Brain microvascular endothelial cell (primary cell): ENCODE measurements at regions not wholly inside any gene's neighbourhood (a gene's known extent, or its start where the extent isn't known, plus 50 kb on each side); places are given as distances from the start of the nearest gene placed in this dataset.
A peak's percentile ranks its signal among the peaks of the same experiment; 100 is the strongest.

ENCODE experiments used
- DNase-seq: peaks from one replicate; pipeline ENCODE4 v3.0.0-alpha.2; 2020
- H3K27ac ChIP-seq: fragments of 250-450 bp; sonication (Bioruptor Pico); 2 replicates; pipeline ENCODE4 v1.5.1; 2020; ENCODE audit warnings: mild to moderate bottlenecking, moderate library complexity
- H3K27me3 ChIP-seq: fragments of 250-450 bp; sonication (Bioruptor Pico); replicated peaks from 2 replicates; pipeline ENCODE4 v1.5.1; 2020; ENCODE audit warnings: mild to moderate bottlenecking
- H3K36me3 ChIP-seq: fragments of 250-450 bp; sonication (Bioruptor Pico); replicated peaks from 2 replicates; pipeline ENCODE4 v1.5.1; 2020; ENCODE audit warnings: mild to moderate bottlenecking
- H3K4me3 ChIP-seq: 2 replicates; pipeline ENCODE4 v1.5.1; 2011; ENCODE audit warnings: low read depth, mild to moderate bottlenecking, control low read depth, low read length, moderate library complexity
- in situ Hi-C: cut with HindIII; loops from 2 replicates; pipeline ENCODE4 v1.10.0; 2017; ENCODE audit warnings: low sequenced_read_pairs, low pct_ligation_motif_present
- TF ChIP-seq, protein P1 (sequence below): IDR thresholded peaks from 2 replicates; pipeline ENCODE4 v1.5.1; 2011; ENCODE audit warnings: low read depth, mild to moderate bottlenecking, moderate library complexity, low read length, control low read depth, inconsistent platforms; ENCODE audit errors: missing control alignments

DNA sequence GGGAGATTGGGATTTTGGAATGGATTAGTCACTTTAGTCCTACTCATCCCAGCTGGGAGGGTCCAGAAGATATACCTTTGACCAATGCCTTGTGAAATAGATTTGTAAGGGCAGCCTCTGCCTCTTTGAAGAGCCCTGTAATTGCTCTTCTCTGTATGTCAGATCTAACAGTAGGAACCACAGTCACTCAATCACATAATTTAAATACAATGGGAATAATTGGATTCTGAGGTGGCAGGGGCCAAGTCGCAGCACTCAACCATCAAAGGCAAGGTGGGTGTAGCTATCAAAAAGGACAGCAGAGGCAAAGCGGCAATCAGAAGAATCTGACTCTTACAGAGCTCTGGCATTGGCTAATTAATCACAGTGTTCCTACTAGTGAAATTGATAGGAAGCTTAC is 650.9 kb upstream of the ANKRD30A start:
- DNase-seq, result no peak
- in situ Hi-C loops, result no loop called here
- TF ChIP-seq, protein P1, sequence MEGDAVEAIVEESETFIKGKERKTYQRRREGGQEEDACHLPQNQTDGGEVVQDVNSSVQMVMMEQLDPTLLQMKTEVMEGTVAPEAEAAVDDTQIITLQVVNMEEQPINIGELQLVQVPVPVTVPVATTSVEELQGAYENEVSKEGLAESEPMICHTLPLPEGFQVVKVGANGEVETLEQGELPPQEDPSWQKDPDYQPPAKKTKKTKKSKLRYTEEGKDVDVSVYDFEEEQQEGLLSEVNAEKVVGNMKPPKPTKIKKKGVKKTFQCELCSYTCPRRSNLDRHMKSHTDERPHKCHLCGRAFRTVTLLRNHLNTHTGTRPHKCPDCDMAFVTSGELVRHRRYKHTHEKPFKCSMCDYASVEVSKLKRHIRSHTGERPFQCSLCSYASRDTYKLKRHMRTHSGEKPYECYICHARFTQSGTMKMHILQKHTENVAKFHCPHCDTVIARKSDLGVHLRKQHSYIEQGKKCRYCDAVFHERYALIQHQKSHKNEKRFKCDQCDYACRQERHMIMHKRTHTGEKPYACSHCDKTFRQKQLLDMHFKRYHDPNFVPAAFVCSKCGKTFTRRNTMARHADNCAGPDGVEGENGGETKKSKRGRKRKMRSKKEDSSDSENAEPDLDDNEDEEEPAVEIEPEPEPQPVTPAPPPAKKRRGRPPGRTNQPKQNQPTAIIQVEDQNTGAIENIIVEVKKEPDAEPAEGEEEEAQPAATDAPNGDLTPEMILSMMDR, result no peak
- Histone ChIP-seq H3K36me3 (no peaks in the 10 kb centered on the region), H3K27me3 (no peaks in the 10 kb centered on the region), H3K27ac (no peak overlapping the region), H3K4me3 (no peak overlapping the region)

GRCh38 chr10:36473122-36473521 is 652.3 kb upstream of the ANKRD30A start:
- TF ChIP-seq, protein P1, result no peak
- in situ Hi-C loops, result no loop called here
- no peak overlapping the region for H3K27ac ChIP-seq
- DNase-seq, result no peak
- H3K36me3 ChIP-seq, result no peaks in the 10 kb centered on the region
- no peak overlapping the region for H3K4me3 ChIP-seq
- H3K27me3 ChIP-seq, result no peaks in the 10 kb centered on the region

GRCh38 chr10:36469585-36469984 is 655.8 kb upstream of the ANKRD30A start:
- H3K27ac ChIP-seq, result no peak overlapping the region
- in situ Hi-C loops, result no loop called here
- no peak overlapping the region for H3K4me3 ChIP-seq
- no peaks in the 10 kb centered on the region for H3K27me3 ChIP-seq
- H3K36me3 ChIP-seq, result no peaks in the 10 kb centered on the region
- peak; percentile 53 for DNase-seq
- TF ChIP-seq, protein P1, result no peak

GRCh38 chr10:36468620-36469019 is 656.8 kb upstream of the ANKRD30A start:
- no peak for DNase-seq
- TF ChIP-seq, protein P1, result no peak
- no peak overlapping the region for H3K4me3 ChIP-seq
- in situ Hi-C loops, result no loop called here
- no peaks in the 10 kb centered on the region for H3K27me3 ChIP-seq
- H3K27ac ChIP-seq, result no peak overlapping the region
- no peaks in the 10 kb centered on the region for H3K36me3 ChIP-seq

GRCh38 chr10:36465604-36466379 is 659.6 kb upstream of the ANKRD30A start:
- H3K36me3 ChIP-seq, result no peaks in the 10 kb centered on the region
- no peaks in the 10 kb centered on the region for H3K27me3 ChIP-seq
- no peak for DNase-seq
- H3K27ac ChIP-seq, result no peak overlapping the region
- no peak overlapping the region for H3K4me3 ChIP-seq
- in situ Hi-C loops, result no loop called here
- TF ChIP-seq, protein P1, result no peak

DNA sequence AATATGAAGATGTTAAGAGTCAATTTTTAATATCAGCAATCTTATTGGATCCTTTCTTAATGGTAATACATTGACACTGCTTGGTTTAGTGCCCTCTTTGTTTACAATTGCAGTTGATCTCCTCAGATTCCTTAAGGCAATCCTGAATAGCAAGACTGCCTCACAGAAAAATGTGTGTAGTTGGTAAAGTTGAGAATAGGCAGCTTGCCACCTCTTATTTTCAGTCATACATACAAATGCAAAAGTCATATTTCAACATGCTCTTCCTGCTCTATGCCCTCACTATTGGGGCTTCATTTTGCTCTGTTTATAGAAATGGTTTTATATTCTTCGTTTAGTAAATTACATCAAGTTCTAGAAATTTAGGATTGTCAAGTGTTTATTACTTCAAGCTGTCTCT is 661.1 kb upstream of the ANKRD30A start:
- TF ChIP-seq, protein P1, result no peak
- H3K27me3 ChIP-seq, result no peaks in the 10 kb centered on the region
- no peaks in the 10 kb centered on the region for H3K36me3 ChIP-seq
- DNase-seq, result no peak
- in situ Hi-C loops, result no loop called here
- no peak overlapping the region for H3K4me3 ChIP-seq
- no peak overlapping the region for H3K27ac ChIP-seq
